ENCODE measurements at regions not wholly inside any gene's neighbourhood (a gene's known extent, or its start where the extent isn't known, plus 50 kb on each side); places are given as distances from the start of the nearest gene placed in this dataset.

GRCh38 chr10:110393866-110394265 lies 89.1 kb upstream of the SMNDC1 start:
- TF ChIP-seq GATA2 (IDR thresholded peaks at IDR 0.05; ENCODE audit: low read depth, low read length) = no peak
- TF ChIP-seq GATA3 (IDR thresholded peaks at IDR 0.05; ENCODE audit: low read depth, low read length) = no peak
